Bronchial epithelial cell (primary cell): ENCODE measurements at regions not wholly inside any gene's neighbourhood (a gene's known extent, or its start where the extent isn't known, plus 50 kb on each side); places are given as distances from the start of the nearest gene placed in this dataset.
"Not testable (repeated sequence)": the region's sequence is repeated elsewhere in the genome, so short reads cannot be mapped to it uniquely, and the experiment has no call there.

Source experiments
- DNase-seq: peaks from one replicate; pipeline ENCODE4 v3.0.0-alpha.2; 2010; ENCODE audit warnings: low read depth
- FAIRE-seq: peaks from 2 replicates; lab custom pipeline; 2011; peaks lifted over from hg19 to GRCh38; lab: Jason Lieb, UNC
- H3K27me3 ChIP-seq: 2 replicates; pipeline ENCODE4 v1.5.1; 2011; ENCODE audit warnings: low read length; ENCODE audit not compliant: control insufficient read depth, insufficient read depth
- H3K36me3 ChIP-seq: 2 replicates; pipeline ENCODE4 v1.5.1; 2011; ENCODE audit warnings: low read length; ENCODE audit not compliant: control insufficient read depth, insufficient read depth
- H3K4me3 ChIP-seq: 2 replicates; pipeline ENCODE4 v1.5.1; 2011; ENCODE audit warnings: mild to moderate bottlenecking, low read depth, low read length, control low read depth
- TF ChIP-seq, protein P1 (sequence below): IDR thresholded peaks from 2 replicates; pipeline ENCODE4 v1.5.1; 2011; ENCODE audit warnings: mild to moderate bottlenecking, moderate library complexity, low read length, control low read depth, inconsistent platforms; ENCODE audit not compliant: insufficient read depth, severe bottlenecking

DNA sequence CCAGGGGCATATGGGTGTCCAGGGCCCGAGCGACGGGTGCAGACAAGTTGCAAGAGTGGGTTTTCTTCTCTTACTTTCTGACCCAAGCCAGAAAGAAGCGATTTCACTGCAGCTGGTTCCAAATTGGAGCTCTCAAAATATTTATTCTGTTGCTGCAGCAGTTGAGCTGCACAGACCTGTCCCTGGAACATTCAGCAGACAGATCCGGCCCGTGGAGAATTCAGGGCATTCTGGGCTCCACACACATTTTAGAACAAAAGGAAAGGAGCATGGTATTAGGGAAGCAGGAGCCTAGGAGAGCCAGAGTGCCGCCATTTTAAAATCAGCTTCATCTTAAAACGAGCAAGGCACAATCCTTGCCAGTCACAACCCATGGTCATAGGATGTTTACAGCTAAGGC is 135.3 kb upstream of the TPM1 start:
- Histone ChIP-seq H3K27me3 (no peaks in the 10 kb centered on the region), H3K4me3 (no peak overlapping the region), H3K36me3 (no peaks in the 10 kb centered on the region)
- no peak for FAIRE-seq
- TF ChIP-seq, protein P1, sequence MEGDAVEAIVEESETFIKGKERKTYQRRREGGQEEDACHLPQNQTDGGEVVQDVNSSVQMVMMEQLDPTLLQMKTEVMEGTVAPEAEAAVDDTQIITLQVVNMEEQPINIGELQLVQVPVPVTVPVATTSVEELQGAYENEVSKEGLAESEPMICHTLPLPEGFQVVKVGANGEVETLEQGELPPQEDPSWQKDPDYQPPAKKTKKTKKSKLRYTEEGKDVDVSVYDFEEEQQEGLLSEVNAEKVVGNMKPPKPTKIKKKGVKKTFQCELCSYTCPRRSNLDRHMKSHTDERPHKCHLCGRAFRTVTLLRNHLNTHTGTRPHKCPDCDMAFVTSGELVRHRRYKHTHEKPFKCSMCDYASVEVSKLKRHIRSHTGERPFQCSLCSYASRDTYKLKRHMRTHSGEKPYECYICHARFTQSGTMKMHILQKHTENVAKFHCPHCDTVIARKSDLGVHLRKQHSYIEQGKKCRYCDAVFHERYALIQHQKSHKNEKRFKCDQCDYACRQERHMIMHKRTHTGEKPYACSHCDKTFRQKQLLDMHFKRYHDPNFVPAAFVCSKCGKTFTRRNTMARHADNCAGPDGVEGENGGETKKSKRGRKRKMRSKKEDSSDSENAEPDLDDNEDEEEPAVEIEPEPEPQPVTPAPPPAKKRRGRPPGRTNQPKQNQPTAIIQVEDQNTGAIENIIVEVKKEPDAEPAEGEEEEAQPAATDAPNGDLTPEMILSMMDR, result no peak
- DNase-seq, result no peak

DNA sequence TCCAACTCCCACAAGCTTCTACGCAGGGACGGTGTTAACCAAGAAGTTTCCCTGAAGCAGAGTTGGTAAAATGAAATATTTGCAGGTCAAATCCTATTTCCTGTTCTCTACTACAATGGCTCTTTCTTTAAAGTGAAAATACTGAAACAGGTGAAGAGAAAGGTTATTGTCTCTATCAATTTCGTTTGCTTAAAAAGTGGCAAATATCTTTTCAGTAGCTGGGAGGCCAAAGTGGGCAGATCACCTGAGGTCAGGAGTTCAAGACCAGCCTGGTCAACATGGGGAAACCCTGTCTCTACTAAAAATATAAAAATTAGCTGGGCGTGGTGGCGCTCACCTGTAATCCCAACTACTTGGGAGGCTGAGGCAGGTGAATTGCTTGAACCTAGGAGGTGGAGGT is 134.2 kb upstream of the TPM1 start:
- not testable (repeated sequence) for H3K36me3 ChIP-seq, H3K4me3 ChIP-seq, H3K27me3 ChIP-seq, FAIRE-seq, DNase-seq

DNA sequence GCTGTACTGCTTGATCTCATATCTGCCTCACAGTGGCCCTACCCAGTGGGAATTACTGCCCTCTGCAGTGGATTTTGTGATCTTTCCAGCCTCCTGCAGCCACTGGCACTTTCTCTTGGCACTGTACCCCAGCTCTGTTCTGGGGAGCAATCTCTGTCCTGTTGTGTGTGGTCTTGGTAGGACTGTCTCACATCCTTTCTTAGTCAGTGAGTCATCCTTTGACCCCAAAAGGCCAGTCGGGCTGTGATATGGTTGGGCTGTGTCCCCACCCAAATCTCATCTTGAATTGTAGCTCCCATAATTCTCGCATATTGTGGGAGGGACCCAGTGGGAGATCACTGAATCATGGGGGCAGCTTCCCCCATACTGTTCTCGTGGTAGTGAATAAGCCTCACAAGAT is 133.3 kb upstream of the TPM1 start:
- DNase-seq (no peak), FAIRE-seq (no peak)
- Histone ChIP-seq H3K27me3 (no peaks in the 10 kb centered on the region), H3K36me3 (no peaks in the 10 kb centered on the region), H3K4me3 (no peak overlapping the region)
- TF ChIP-seq, protein P1, result no peak

DNA sequence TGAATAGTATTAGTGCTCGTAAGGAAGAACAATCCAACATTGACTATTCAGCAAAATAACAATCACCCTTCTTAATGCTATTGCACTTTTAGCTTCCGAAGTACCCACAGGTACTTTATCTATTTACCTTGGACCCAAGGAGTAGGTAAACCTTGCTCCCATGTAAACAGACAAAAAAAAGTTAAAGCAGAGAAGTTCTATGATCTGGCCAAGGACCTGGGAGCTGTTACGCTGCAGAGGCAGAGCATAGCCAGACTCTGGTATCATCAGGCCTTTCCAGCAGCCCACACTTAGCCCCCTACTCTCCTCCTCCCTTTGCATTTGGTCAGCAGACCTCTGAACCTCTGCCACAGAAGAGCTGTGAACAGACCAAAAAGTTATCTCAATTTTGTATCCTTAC is 130.3 kb upstream of the TPM1 start:
- Histone ChIP-seq H3K27me3 (no peaks in the 10 kb centered on the region), H3K4me3 (no peak overlapping the region), H3K36me3 (no peaks in the 10 kb centered on the region)
- FAIRE-seq, result no peak
- TF ChIP-seq, protein P1, result no peak
- DNase-seq, result no peak

DNA sequence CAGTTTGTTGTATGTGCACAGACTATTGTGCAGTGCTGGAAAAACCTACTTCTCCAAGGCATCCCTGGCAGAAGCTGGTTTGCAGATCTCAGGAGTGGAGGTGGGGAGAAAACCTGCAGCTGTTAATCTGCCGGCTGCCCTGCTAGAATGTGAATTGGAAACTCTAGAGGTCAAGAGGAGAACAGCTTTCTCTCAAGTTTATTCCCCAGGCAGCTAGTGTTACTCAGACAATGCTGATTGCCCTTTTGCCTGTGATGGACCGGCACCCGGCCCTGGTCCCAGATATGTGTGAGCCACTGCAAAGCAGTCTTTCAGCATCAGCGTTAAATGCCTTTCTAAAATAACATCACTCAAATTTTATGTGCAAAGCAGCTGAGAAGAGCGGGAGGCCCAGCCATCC is 129.7 kb upstream of the TPM1 start:
- Histone ChIP-seq H3K36me3 (no peaks in the 10 kb centered on the region), H3K27me3 (no peaks in the 10 kb centered on the region), H3K4me3 (no peak overlapping the region)
- FAIRE-seq (no peak), DNase-seq (no peak)
- TF ChIP-seq, protein P1, result no peak

DNA sequence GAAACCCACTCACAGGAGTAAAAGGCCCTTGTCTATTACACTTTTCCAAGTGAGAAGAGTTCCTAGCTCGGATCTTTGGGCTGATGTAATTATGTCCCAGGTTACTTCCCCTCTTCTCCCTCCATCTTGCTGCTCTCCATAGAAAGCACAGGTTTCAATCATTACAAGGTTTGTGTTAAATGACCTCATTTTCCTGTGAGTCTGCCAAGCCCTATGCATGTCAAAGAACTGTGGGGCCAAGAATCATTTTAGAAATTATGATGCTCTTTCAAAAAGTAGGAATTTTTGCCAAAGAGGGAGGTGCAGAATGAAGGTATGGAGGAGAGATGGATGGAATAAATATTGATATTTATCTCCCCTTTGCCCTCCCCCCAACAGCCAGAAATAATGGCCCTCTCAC is 129.3 kb upstream of the TPM1 start:
- no peak for FAIRE-seq
- TF ChIP-seq, protein P1, result no peak
- no peak overlapping the region for H3K4me3 ChIP-seq

More for the DNA sequence above, 129.3 kb upstream of the TPM1 start:
- no peak for DNase-seq
- no peaks in the 10 kb centered on the region for H3K27me3 ChIP-seq
- H3K36me3 ChIP-seq, result no peaks in the 10 kb centered on the region
